ENCODE measurements at regions not wholly inside any gene's neighbourhood (a gene's known extent, or its start where the extent isn't known, plus 50 kb on each side); places are given as distances from the start of the nearest gene placed in this dataset.

DNA sequence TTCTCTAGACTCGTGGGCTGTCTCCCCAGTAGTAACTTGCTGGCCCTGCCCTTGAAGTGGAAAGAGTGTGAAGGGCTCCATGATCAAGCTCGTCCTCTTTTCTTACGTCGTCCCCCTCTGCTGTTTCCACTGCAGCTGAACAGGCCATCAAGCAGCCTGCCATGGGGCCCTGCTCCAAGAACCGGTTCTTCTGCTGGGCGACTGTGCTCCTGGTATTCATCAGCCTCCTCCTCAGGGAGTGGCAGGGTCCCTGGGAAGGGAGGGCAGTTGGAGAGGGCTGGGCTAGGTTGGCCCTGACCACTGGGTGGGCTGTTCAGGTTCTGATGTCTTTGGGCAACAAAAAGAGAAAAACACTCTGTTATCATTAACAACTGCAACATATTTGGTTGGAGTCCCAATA, 151.5 kb downstream of the FCRL5 start:
- no peak for TF ChIP-seq POLR2AphosphoS5 (IDR thresholded peaks at IDR 0.05)
- TF ChIP-seq CTCF (IDR thresholded peaks at IDR 0.05) = no peak
- no peak for TF ChIP-seq POLR2A (IDR thresholded peaks at IDR 0.05)

Data from breast epithelium (tissue), 3 donors.